HG02870 (cell line): ENCODE measurements at regions not wholly inside any gene's neighbourhood (a gene's known extent, or its start where the extent isn't known, plus 50 kb on each side); places are given as distances from the start of the nearest gene placed in this dataset.
"Not testable (repeated sequence)": the region's sequence is repeated elsewhere in the genome, so short reads cannot be mapped to it uniquely, and the experiment has no call there.

ENCODE experiments used
- ATAC-seq: cut with Tn5 transposase; IDR thresholded peaks from one replicate; pipeline ENCODE4 v1.9.1; 2021; ENCODE audit warnings: mild to moderate bottlenecking, moderate library complexity; ENCODE audit not compliant: unreplicated experiment

DNA sequence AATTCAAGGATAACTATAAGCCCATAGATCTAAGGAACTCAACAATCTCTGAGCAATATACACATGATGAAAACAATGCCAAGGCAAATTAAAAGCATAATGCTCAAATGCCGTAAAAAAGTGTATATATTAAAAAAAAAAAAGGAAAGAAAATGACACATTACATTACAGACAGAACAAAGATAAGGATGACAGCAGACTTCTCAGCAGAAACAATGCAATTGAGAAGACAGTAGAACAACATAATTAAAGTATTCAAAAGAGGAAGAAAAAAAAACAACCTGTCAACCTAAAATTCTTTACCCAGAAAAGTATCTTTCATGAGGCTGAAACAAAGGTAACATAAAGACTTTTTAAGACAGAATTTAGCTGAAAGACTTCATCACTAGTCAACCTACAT lies 591.7 kb downstream of the ZNF608 start:
- no peak for ATAC-seq

DNA sequence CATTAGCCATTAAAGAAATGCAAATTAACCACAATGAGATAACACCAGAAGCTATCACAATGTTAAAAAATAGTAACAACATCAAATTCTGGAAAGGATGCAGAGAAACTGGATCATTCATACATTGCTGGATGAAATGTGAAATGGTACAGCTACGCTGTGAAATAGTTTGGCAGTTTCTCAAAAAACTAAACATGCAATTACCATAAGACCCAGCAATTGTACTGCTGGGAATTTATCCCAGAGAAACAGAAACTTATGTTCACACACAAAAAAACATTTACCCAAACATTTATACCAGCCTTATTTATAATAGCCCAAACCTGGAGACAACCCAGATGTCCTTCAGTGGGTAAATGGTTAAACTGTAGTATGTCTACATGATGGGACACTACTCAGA lies 592.9 kb downstream of the ZNF608 start:
- ATAC-seq: no peak

- ATAC-seq: no peak
Measured at GRCh38 chr5:124148574-124148973, 597.9 kb downstream of the ZNF608 start.

- no peak for ATAC-seq
Measured at GRCh38 chr5:124140060-124140459, 606.4 kb downstream of the ZNF608 start.

DNA sequence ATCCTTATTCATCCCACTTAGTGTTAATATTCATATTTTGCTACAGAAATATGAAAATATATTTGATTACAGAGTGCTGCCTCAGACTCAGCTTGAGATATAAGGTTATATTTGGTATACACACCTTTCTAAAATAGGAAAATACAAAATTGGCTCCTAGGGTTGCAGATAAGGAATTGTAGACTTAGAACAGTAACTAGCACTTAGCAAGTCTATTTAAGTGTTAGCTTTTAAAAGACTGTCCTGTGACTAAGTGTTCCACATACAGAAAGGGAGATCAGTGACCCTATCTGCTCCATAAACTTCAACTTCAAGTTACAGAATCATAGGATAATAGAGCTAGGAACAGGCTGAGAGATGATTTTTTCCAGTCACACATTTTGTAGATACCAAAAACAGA lies 607.0 kb downstream of the ZNF608 start:
- ATAC-seq: no peak

GRCh38 chr5:124136609-124137008 lies 609.8 kb downstream of the ZNF608 start:
- no peak for ATAC-seq

GRCh38 chr5:124134941-124135340 lies 611.5 kb downstream of the ZNF608 start:
- no peak for ATAC-seq

DNA sequence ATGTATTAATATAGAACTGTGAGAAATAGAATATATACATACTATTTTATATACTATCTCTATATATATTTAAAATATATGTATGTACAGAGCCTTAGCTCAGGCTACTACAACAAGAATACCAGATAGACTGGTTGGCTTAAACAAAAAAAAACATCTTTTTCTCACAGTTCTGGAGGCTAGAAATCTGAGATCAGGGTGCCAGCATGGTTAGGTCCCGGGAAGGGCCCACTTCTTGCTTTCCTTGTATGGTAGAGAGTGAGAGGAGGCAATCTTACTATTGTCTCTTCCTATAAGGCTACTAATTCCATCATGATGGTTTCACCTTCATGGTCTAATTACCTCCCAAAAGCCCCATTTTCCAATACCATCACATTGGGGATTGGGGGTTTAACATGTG lies 613.0 kb downstream of the ZNF608 start:
- no peak for ATAC-seq

GRCh38 chr5:124132843-124133242 lies 613.6 kb downstream of the ZNF608 start:
- no peak for ATAC-seq

DNA sequence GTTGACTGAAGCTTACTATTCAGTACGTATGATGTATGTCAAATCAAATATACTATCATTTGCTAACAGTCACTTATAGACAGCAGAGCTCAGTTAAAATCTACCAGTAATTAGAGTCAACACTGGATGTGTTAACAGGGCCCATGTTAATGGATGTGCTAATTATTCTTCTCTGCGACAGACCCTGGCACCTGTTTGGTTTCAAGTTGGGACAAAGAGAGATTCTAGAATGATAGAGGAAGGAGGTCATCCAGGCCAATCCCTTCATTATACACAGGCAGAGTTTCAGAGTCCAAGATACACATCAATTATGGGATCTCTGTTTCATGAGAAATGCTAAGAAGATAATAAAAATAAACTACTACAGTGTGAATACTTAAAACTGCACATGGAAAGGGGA lies 615.0 kb downstream of the ZNF608 start:
- no peak for ATAC-seq

- ATAC-seq: no peak
Measured at GRCh38 chr5:124130816-124131215, 615.6 kb downstream of the ZNF608 start.

DNA sequence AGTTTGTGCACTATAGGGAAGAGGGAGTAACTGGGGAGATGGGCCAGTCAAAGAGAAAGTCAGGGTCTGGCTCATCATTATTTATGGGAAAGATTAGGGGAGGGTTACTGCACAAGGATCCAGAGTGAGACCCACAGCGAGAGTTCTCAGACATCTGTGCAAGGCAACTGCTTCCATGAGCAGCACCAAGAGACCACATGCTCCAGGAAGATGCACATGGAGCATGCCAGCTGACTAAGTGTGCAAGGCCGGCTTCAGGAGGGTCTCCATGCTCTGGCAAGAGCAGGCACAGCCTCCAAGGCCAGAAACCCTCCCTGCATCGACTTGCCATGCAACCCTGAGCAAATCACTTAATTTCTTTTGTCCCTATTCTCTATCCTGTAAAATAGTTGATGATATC lies 616.9 kb downstream of the CSNK1G3 start:
- no peak for ATAC-seq

- no peak for ATAC-seq
Measured at GRCh38 chr5:124126504-124127217, 614.7 kb downstream of the CSNK1G3 start.

GRCh38 chr5:124124711-124125229 lies 612.8 kb downstream of the CSNK1G3 start:
- ATAC-seq: no peak

DNA sequence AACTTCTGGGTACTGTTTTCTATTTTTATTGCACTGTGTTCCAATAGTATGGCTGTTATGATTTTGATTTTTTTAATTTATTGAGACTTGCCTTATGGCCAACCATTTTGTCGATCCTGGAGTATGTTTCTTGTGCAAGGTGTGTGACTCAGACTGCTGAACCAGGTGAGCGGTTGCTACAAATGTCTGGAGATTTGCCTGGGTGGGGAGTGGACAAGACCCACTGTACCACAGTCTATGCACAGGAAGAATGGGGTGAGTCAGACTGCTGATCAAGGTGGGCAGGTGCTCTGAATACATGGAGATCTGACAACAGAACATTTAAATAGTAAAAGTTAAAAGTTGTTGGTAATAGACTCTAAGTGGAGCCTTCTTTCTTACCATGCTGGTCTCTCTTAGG lies 609.2 kb downstream of the CSNK1G3 start:
- no peak for ATAC-seq

DNA sequence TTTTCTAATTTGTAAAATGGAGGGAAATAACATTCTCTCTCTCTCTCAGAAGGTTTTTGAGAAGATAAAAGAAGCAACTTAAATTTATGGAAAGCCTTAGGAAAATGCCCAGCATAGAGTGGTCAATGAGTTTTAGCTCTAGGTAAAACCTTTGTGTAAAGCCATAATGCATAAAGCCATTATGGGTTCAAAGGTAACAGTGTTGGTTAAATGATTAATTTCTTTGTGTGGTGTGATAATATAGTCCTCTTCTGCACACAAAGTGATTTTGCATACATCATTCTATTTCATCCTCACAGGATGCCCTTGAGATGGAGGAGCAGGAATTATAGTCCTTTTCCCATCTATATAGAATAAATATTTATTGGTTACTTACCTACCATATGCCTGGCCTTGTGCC lies 602.9 kb downstream of the CSNK1G3 start:
- no peak for ATAC-seq

GRCh38 chr5:124111886-124112285 lies 599.9 kb downstream of the CSNK1G3 start:
- no peak for ATAC-seq

- no peak for ATAC-seq
Measured at GRCh38 chr5:124110942-124111341, 599.0 kb downstream of the CSNK1G3 start.

DNA sequence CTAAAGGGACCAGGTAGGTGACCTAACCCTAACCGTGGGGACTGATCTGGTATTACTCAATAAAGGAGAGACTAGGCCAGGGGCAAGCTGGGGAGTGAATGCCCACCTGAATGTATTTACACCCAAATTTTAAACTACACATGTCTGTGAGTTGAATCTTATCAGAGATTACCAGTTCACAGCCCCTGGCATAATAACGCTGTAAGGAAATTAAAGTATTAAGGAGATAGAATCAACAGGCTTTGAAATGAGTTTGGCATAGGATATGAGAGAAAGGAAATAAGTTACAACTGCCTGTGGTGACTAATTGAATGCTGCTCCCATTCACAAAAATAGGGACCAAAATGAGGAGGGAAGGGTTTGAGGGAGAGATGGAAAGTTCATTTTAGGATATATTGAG lies 593.3 kb downstream of the CSNK1G3 start:
- ATAC-seq: no peak

- no peak for ATAC-seq
Measured at GRCh38 chr5:124104821-124105220, 592.8 kb downstream of the CSNK1G3 start.

- ATAC-seq: no peak
Measured at GRCh38 chr5:124104344-124104743, 592.4 kb downstream of the CSNK1G3 start.

- no peak for ATAC-seq
Measured at GRCh38 chr5:124103671-124104070, 591.7 kb downstream of the CSNK1G3 start.

GRCh38 chr5:124103056-124103455 lies 591.1 kb downstream of the CSNK1G3 start:
- not testable (repeated sequence) for ATAC-seq
